Endodermal cell (in vitro differentiated cells): ENCODE measurements at regions not wholly inside any gene's neighbourhood (a gene's known extent, or its start where the extent isn't known, plus 50 kb on each side); places are given as distances from the start of the nearest gene placed in this dataset.

Experiments used
- DNase-seq: peaks from one replicate; pipeline ENCODE4 v3.0.0-alpha.2; 2017
- H3K27ac ChIP-seq: 2 replicates; pipeline ENCODE4 v1.5.1; 2013; ENCODE audit warnings: mild to moderate bottlenecking, low read depth, low read length, moderate library complexity
- H3K27me3 ChIP-seq: 2 replicates; pipeline ENCODE4 v1.6.1; 2013; ENCODE audit warnings: mild to moderate bottlenecking, low read length, moderate library complexity; ENCODE audit not compliant: insufficient read depth, control insufficient read depth, poor library complexity, severe bottlenecking
- H3K36me3 ChIP-seq: 2 replicates; pipeline ENCODE4 v1.7.0; 2013; ENCODE audit warnings: mild to moderate bottlenecking, low read length, moderate library complexity; ENCODE audit not compliant: control insufficient read depth, insufficient read depth
- H3K4me1 ChIP-seq: one replicate; pipeline ENCODE4 v1.7.0; 2013; ENCODE audit warnings: low read length; ENCODE audit not compliant: control insufficient read depth, insufficient read depth
- H3K4me3 ChIP-seq: 2 replicates; pipeline ENCODE4 v1.5.1; 2013; ENCODE audit warnings: mild to moderate bottlenecking, low read length, moderate library complexity
- H3K9ac ChIP-seq: 2 replicates; pipeline ENCODE4 v1.6.1; 2013; ENCODE audit warnings: mild to moderate bottlenecking, low read length, moderate library complexity; ENCODE audit not compliant: poor library complexity, severe bottlenecking; ENCODE audit errors: extremely low read depth
- H3K9me3 ChIP-seq: 2 replicates; pipeline ENCODE4 v1.6.1; 2013; ENCODE audit warnings: mild to moderate bottlenecking, low read length, moderate library complexity; ENCODE audit not compliant: control insufficient read depth
- H3K27ac Mint-ChIP-seq: 2 replicates; pipeline ENCODE4 v1.8.0; 2020; ENCODE audit warnings: mixed read lengths
- H3K27me3 Mint-ChIP-seq: 2 replicates; pipeline ENCODE4 v1.8.0; 2021; ENCODE audit warnings: mild to moderate bottlenecking, mixed read lengths; ENCODE audit not compliant: insufficient read depth
- H3K36me3 Mint-ChIP-seq: 2 replicates; pipeline ENCODE4 v1.8.0; 2020; ENCODE audit warnings: low read depth, mixed read lengths
- H3K4me1 Mint-ChIP-seq: 2 replicates; pipeline ENCODE4 v1.8.0; 2020; ENCODE audit warnings: mixed read lengths
- H3K4me3 Mint-ChIP-seq: 2 replicates; pipeline ENCODE4 v1.8.0; 2020; ENCODE audit warnings: mild to moderate bottlenecking, moderate library complexity, mixed read lengths
- H3K9me3 Mint-ChIP-seq: 2 replicates; pipeline ENCODE4 v1.8.0; 2020; ENCODE audit warnings: mild to moderate bottlenecking, mixed read lengths
- WGBS, 2 experiments: methylation state at CpG; one replicate each; pipeline versions ENCODE4 v1.1.5 to v1.1.7; 2013; ENCODE audit warnings: missing lambda C conversion rate in 2 of 2, mixed read lengths in 1 of 2; ENCODE audit not compliant: insufficient coverage in 1 of 2, insufficient read length in 1 of 2; 5-methylcytosine and 5-hydroxymethylcytosine counted together
- TF ChIP-seq, protein P1 (sequence below): fragments of 200-600 bp; sonication (generic); conservative IDR thresholded peaks from 2 replicates; pipeline ENCODE4 v1.5.0; 2021; ENCODE audit warnings: antibody characterized with exemption, mild to moderate bottlenecking

DNA sequence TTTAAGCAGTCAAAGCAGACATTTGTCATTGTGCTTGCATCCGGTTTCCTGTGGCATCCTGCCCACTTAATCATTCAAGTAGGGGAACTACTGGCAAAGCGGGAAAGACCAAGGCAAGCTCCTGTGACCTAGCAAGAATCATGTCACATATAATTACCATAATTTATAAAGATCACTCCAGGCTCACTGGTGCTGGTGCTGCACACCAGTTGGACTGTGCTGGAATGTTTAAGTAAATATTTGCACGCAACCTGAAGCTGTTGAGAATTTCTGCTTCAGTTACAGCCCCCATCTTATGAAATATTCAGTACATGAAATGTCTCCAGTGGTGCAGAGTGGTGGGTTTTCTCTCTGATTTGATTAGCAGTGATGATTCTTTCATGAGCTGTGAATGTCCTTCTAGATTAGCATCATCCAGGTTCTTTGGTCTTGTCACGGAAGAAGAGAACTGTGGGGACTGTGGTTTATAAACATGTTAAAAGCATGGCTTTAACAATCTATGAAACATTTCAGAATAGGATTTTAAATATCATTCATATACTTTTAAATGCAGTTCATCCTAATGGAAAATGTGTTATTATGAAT lies 621.3 kb upstream of the EPHA6 start:
- H3K27ac ChIP-seq, result no peak overlapping the region
- no peak overlapping the region for H3K9ac ChIP-seq
- WGBS, 2 experiments, result 60 to 85% methylated on average over 1 to 4 of the region's 4 CpGs
- TF ChIP-seq, protein P1, sequence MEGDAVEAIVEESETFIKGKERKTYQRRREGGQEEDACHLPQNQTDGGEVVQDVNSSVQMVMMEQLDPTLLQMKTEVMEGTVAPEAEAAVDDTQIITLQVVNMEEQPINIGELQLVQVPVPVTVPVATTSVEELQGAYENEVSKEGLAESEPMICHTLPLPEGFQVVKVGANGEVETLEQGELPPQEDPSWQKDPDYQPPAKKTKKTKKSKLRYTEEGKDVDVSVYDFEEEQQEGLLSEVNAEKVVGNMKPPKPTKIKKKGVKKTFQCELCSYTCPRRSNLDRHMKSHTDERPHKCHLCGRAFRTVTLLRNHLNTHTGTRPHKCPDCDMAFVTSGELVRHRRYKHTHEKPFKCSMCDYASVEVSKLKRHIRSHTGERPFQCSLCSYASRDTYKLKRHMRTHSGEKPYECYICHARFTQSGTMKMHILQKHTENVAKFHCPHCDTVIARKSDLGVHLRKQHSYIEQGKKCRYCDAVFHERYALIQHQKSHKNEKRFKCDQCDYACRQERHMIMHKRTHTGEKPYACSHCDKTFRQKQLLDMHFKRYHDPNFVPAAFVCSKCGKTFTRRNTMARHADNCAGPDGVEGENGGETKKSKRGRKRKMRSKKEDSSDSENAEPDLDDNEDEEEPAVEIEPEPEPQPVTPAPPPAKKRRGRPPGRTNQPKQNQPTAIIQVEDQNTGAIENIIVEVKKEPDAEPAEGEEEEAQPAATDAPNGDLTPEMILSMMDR, result no peak
- H3K4me3 ChIP-seq, result no peak overlapping the region
- H3K4me3 Mint-ChIP-seq, result no peak overlapping the region
- H3K36me3 Mint-ChIP-seq, result no peaks in the 10 kb centered on the region
- H3K9me3 Mint-ChIP-seq, result no peaks in the 10 kb centered on the region
- H3K27me3 ChIP-seq, result no peaks in the 10 kb centered on the region
- H3K36me3 ChIP-seq, result no peaks in the 10 kb centered on the region
- no peaks in the 10 kb centered on the region for H3K9me3 ChIP-seq
- no peaks in the 10 kb centered on the region for H3K4me1 Mint-ChIP-seq
- H3K27ac Mint-ChIP-seq, result no peak overlapping the region
- no peak for DNase-seq
- no peaks in the 10 kb centered on the region for H3K27me3 Mint-ChIP-seq
- no peaks in the 10 kb centered on the region for H3K4me1 ChIP-seq

DNA sequence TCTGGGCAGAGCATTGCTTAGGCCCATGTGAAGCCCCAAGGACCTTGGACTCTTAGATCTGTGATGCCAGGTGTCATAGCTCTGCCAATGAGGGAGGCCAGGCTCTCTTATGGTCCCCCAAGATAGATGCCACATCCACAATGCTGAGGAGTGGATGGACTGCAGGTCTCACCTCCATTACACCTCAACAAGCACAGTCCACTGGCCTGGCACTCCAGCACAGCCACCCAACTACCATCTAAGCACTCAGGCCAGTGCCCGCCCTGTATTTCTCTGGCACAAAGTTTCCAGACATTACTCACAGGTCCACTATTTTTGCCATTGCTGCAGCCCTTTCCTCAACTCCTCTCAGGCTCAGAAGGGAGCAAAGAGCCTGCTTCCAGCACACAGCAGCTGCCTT lies 613.5 kb upstream of the EPHA6 start:
- DNase-seq, result no peak
- no peaks in the 10 kb centered on the region for H3K36me3 ChIP-seq
- no peaks in the 10 kb centered on the region for H3K4me1 ChIP-seq
- Mint-ChIP-seq H3K27me3 (no peaks in the 10 kb centered on the region), H3K27ac (no peak overlapping the region), H3K4me1 (no peaks in the 10 kb centered on the region), H3K4me3 (no peak overlapping the region), H3K9me3 (no peaks in the 10 kb centered on the region), H3K36me3 (no peaks in the 10 kb centered on the region)
- 82% methylated on average over 1 of the region's 1 CpG; no CpG with 5 or more reads in 1 of the 2 experiments for WGBS, 2 experiments
- H3K9me3 ChIP-seq, result no peaks in the 10 kb centered on the region
- no peak overlapping the region for H3K4me3 ChIP-seq
- TF ChIP-seq, protein P1, result no peak
- no peaks in the 10 kb centered on the region for H3K27me3 ChIP-seq
- H3K9ac ChIP-seq, result no peak overlapping the region
- H3K27ac ChIP-seq, result no peak overlapping the region

- 90 to 94% methylated on average over 2 to 6 of the region's 6 CpGs for WGBS, 2 experiments
- H3K36me3 Mint-ChIP-seq, result no peaks in the 10 kb centered on the region
Measured at GRCh38 chr3:96201463-96201862, 612.9 kb upstream of the EPHA6 start.

More at GRCh38 chr3:96201463-96201862, 612.9 kb upstream of the EPHA6 start:
- H3K4me3 ChIP-seq, result no peak overlapping the region
- TF ChIP-seq, protein P1, result no peak
- Mint-ChIP-seq H3K4me3 (no peak overlapping the region), H3K27ac (no peak overlapping the region), H3K4me1 (no peaks in the 10 kb centered on the region), H3K9me3 (no peaks in the 10 kb centered on the region), H3K27me3 (no peaks in the 10 kb centered on the region)
- H3K27me3 ChIP-seq, result no peaks in the 10 kb centered on the region
- no peak overlapping the region for H3K9ac ChIP-seq
- H3K27ac ChIP-seq, result no peak overlapping the region
- H3K4me1 ChIP-seq, result no peaks in the 10 kb centered on the region
- H3K36me3 ChIP-seq, result no peaks in the 10 kb centered on the region
- DNase-seq, result no peak
- no peaks in the 10 kb centered on the region for H3K9me3 ChIP-seq
